Globus pallidus (tissue), 1 donor: ENCODE measurements at regions not wholly inside any gene's neighbourhood (a gene's known extent, or its start where the extent isn't known, plus 50 kb on each side); places are given as distances from the start of the nearest gene placed in this dataset.

Source experiments
- DNase-seq: peaks from one replicate; pipeline ENCODE4 v3.0.0-alpha.2; 2015; ENCODE audit warnings: low spot score

GRCh38 chr2:71864085-71864484, 283.6 kb downstream of the CYP26B1 start:
- no peak for DNase-seq

DNA sequence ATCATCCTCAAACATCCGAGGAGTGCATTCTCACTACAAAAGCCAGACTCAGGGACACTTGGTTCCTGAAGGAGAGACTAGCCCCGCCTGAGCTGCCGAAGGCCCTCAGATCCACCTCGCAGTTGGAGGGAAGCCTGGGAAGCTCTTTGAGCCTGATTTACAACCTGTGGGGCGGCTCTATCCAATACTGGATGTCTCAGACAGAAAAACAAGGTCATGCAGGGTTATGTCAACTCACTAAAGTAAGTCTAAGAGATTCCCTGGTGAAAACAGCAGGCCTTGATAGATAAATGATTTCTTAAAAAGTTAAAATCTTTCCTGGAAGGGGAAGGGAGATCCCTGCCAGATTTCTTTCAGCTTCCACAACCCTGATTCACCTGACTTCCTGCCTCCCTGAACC, 284.3 kb downstream of the CYP26B1 start:
- no peak for DNase-seq

DNA sequence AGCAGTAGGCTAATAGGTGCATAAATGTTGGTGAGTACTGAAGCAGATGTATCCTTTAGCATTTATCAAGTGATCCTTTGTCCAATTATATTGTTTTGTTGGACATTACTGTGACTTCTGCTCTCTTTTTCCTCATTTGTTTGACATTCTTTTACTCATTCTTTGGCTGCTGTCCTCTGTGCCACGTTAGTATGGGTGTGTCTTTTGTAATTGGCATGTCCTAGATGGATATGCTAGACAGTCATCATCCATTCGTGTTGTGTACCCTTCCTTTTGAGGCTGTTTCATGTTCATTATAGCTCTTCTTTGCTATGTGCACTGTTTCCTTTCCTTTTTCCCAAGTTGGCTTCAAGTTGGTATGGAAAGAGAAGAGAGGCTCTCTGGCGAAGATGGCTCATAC, 284.7 kb downstream of the CYP26B1 start:
- DNase-seq: no peak

GRCh38 chr2:71861186-71862160, 286.2 kb downstream of the CYP26B1 start:
- no peak for DNase-seq

- DNase-seq: no peak
Measured at GRCh38 chr2:71860381-71860926, 287.2 kb downstream of the CYP26B1 start.

- no peak for DNase-seq
Measured at GRCh38 chr2:71859211-71859847, 288.3 kb downstream of the CYP26B1 start.

DNA sequence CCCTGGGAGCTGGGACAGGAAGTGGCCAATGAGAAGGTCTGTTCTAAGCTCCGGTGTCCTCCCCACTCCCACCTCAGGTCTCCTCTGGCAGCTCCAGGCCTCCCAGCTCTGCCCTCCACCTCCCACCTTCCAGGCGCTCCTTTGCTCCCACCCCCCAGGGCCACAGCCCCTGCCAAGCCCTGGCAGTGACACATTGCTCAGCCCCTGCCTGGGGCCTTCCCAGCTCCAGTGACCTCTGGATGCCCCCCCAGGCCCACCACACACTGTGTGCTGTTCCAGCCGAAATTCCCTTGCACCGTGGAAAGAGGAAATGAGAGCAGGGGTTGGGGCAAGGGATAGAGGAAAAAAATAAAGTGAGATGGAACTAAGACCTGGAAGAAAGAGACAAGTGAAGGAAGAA, 289.6 kb downstream of the CYP26B1 start:
- no peak for DNase-seq

- no peak for DNase-seq
Measured at GRCh38 chr2:71857636-71858035, 290.0 kb downstream of the CYP26B1 start.

- no peak for DNase-seq
Measured at GRCh38 chr2:71856773-71857525, 290.7 kb downstream of the CYP26B1 start.

DNA sequence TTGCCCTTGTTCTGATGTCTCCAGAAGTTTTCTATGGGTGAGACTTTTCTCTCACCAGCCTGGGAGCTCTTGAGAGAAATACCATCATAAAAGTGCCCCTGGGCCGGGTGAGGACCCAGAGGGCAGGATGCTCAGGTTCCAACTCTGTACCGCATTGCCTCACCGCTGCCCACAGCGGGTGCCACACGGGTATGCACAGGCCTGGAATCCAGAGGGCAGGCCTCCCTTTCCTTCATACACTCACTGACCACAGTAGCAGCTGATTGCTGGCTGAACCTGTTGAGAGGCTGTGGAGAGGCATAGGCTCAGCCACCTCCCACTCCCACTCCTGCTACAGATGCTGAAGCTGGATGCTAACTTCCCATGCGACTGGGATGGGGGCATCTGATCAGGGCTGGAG, 293.8 kb downstream of the CYP26B1 start:
- no peak for DNase-seq

DNA sequence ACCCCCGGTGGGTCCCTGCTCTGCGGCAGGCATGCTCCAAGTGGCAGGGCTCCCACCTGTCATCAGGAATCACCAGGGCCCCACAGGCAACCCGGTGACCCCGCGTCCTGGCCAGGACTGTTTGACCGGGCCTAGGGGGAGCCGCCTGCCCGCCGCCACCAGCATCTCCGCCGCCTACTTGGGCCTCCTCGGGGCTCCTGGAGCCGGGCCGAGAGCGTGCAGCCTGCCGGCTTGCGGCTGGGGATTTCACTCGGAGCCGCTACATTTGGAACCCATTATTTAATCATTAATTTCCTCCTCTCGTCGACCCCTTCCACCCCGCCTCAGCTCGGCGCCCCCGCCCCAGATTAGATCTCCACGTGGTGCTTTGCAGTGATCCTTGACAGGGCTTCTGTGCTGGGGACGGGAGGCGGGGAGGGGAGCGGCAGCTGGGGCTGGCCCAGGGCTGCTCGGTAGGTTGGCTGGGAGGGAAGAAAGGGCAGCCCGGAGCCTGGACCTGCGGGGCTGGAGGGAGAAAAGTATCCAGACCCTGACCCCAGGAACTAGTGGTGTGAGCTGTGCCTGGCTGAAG, 295.4 kb downstream of the CYP26B1 start:
- DNase-seq: no peak

GRCh38 chr2:71851094-71851750, 296.4 kb downstream of the CYP26B1 start:
- no peak for DNase-seq

GRCh38 chr2:71850306-71850801, 297.3 kb downstream of the CYP26B1 start:
- no peak for DNase-seq

DNA sequence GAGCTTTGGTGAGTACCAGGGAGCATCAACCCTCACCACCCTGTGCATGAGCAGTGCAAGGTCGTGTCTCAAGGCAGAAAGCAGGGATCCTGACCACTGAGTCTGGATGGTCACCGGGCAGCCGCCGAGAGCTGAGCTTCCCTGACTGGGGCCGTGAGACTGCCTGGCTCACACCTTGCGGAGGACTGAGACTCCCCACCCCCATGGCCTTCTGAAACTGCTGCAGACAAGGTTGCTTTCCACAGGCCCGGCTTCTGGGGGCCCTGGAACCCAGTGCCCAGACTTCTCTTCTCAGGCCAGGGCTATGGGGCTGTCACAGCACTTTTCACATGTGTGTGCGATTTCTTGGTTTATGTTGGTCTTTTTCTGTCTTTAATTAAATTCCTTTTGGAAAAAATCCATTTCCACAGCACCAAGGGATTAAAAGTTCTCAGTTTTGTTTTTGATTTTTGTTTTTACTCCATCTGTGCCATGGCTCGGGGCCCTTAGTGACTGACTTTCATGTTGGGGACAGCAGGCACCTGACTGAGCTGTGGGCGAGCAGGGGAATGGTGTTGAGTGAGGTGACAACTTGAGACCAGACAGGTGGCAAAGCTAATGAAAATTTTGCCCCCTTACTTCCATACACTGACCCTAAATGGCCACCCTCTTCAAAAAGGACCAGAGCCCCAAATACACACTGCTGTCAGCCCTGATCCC, 297.9 kb downstream of the CYP26B1 start:
- no peak for DNase-seq

DNA sequence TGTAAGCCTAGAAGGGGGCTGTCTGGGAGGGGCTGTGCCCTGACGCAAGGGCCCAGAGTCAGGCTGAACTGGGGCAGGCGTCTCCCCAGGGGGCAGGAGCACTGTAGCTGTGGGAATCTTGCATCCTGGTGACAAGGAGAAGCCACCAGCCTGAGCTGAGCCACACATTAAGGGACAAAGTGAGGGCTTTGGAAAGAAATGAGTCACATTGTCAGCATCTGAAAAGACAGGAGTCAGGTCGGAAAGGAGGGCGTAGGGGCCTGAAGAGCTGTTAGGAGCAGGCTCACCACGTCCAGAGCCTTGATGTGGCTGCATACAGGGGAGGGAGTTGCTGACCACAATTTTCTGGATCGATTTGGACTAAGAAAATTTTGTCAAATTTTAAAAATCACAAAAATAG, 298.6 kb downstream of the CYP26B1 start:
- DNase-seq: no peak

- no peak for DNase-seq
Measured at GRCh38 chr2:71846669-71847291, 300.9 kb downstream of the CYP26B1 start.

DNA sequence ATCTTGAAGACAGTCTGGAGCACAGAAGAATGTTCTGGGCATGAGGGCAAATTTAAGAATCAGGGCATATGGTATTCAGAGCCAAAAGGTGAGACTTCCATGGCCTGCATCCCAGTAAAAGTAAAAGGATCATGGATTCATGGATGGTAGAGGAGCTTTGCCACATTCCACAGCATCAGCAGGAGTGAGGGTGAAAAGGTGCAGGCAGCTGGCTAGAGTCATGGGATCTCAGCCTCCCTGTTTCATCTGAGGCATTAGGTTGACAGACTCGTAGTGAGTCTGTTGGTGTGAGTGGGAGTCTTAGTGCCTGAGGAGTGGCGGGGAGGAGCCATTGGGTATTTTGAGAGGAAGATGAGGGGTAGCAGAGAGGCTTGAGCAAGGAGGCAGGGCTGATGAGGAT, 301.6 kb downstream of the CYP26B1 start:
- no peak for DNase-seq

- no peak for DNase-seq
Measured at GRCh38 chr2:71844967-71845366, 302.7 kb downstream of the CYP26B1 start.

- DNase-seq: no peak
Measured at GRCh38 chr2:71843391-71843850, 304.2 kb downstream of the CYP26B1 start.

- no peak for DNase-seq
Measured at GRCh38 chr2:71842744-71843143, 304.9 kb downstream of the CYP26B1 start.
